Ovary (tissue), 7 donors: ENCODE measurements at regions not wholly inside any gene's neighbourhood (a gene's known extent, or its start where the extent isn't known, plus 50 kb on each side); places are given as distances from the start of the nearest gene placed in this dataset.

Source experiments
- DNase-seq, 5 donors: peaks; one replicate each; pipeline ENCODE4 v3.0.0-alpha.2; 2019 to 2020
- H3K27ac ChIP-seq, 2 donors: fragments of 200-600 bp; one replicate each; pipeline versions ENCODE4 v1.5.1 to v1.8.0; 2019 to 2022
- H3K27me3 ChIP-seq: fragments of 200-600 bp; one replicate; pipeline ENCODE4 v1.8.0; 2022
- H3K36me3 ChIP-seq: fragments of 200-600 bp; sonication (generic); one replicate; pipeline ENCODE4 v1.5.1; 2019
- H3K4me1 ChIP-seq: one replicate; pipeline ENCODE4 v1.8.1; 2013; ENCODE audit warnings: mild to moderate bottlenecking, moderate library complexity; ENCODE audit not compliant: insufficient read depth
- H3K4me3 ChIP-seq: fragments of 200-600 bp; sonication (generic); one replicate; pipeline ENCODE4 v1.5.1; 2017
- H3K9me3 ChIP-seq, 2 donors: fragments of 200-600 bp in 1 of 2; sonication (generic) in 1 of 2; one replicate each; pipeline versions ENCODE4 v1.5.1 to v1.8.1; 2013 to 2019; ENCODE audit warnings: mild to moderate bottlenecking in 1 of 2, moderate library complexity in 1 of 2
- EP300 ChIP-seq: sonication (generic); formaldehyde crosslinking; IDR thresholded peaks from one replicate; pipeline ENCODE4 v1.6.1; 2017; ENCODE audit warnings: antibody characterized with exemption
- POLR2A ChIP-seq: fragments of 450-650 bp; IDR thresholded peaks from one replicate; pipeline ENCODE4 v1.6.1; 2017; ENCODE audit warnings: antibody characterized with exemption, mild to moderate bottlenecking, moderate library complexity
- WGBS, 3 donors: extraction: QIAGEN DNeasy Blood & Tissue Kit in 1 of 3; methylation state at CpG; one replicate each; pipeline versions ENCODE4 v1.1.5 to v1.1.7; 2013 to 2017; 5-methylcytosine and 5-hydroxymethylcytosine counted together
- intact Hi-C, 4 donors: fragments of 100-400 bp; cut with DNase I; formaldehyde crosslinking; loops; one replicate each; pipeline versions ENCODE4 v1.11.0 to v1.15.1; 2022 to 2023
- TF ChIP-seq, protein P1 (sequence below), 3 donors: fragments of 450-650 bp in 2 of 3; fragments of 200-600 bp in 1 of 3; IDR thresholded peaks; one replicate each; pipeline versions ENCODE4 v1.5.1 to v1.8.0; 2016 to 2022; ENCODE audit warnings: antibody characterized with exemption in 3 of 3, mild to moderate bottlenecking in 1 of 3
- donor health status: DM: no; HTN: no; CAD: no; lungs with moderate emphysema.
- donor health status: DM: no; HTN: no; CAD: no.
- donor health status: Bipolar disorder and iron deficiency.
- donor health status: DM: no; HTN: no; CAD: no.
- donor health status: DM: yes; HTN: yes; CAD: no.

DNA sequence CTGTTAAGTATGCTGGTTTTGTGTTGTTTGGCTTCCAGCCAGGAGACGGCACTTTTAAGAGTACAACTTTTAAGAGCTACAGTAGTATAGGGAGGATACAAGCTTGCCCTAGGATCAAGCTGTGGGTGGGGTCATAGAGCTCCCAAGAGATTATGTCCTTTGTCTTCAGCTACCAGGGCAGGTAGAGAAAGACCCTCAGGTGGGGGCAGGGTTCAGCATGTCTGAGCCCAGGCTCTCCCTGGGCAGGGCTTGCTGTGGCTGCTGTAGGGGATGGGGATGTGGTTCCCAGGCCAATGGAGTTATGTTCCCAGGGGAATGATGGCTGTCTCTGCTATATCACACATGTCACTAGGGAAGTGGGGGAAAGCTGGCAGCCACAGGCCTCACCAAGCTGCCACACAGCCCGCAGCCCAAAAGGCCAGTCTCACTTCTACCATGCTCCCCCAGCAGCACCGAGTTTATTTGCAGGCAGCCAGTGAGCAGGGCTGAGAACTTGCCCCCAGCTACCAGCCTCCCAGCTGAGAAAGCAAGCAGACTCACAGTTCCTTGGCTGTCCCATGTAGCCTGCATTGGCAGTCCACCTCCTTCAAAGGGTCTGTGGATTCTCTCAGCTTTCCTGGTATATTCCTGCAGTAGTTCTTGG is 105.7 kb upstream of the ERBB4 start:
- no peaks in the 10 kb centered on the region for H3K27me3 ChIP-seq
- no peak overlapping the region for H3K4me3 ChIP-seq
- 50 to 62% (median 54%) methylated on average over 3 of the region's 3 CpGs for WGBS, 3 donors
- intact Hi-C loops = no loop called here
- no peaks in the 10 kb centered on the region for H3K4me1 ChIP-seq
- H3K36me3 ChIP-seq = no peaks in the 10 kb centered on the region
- H3K27ac ChIP-seq = no peak overlapping the region
- DNase-seq = no peak
- TF ChIP-seq, protein P1, sequence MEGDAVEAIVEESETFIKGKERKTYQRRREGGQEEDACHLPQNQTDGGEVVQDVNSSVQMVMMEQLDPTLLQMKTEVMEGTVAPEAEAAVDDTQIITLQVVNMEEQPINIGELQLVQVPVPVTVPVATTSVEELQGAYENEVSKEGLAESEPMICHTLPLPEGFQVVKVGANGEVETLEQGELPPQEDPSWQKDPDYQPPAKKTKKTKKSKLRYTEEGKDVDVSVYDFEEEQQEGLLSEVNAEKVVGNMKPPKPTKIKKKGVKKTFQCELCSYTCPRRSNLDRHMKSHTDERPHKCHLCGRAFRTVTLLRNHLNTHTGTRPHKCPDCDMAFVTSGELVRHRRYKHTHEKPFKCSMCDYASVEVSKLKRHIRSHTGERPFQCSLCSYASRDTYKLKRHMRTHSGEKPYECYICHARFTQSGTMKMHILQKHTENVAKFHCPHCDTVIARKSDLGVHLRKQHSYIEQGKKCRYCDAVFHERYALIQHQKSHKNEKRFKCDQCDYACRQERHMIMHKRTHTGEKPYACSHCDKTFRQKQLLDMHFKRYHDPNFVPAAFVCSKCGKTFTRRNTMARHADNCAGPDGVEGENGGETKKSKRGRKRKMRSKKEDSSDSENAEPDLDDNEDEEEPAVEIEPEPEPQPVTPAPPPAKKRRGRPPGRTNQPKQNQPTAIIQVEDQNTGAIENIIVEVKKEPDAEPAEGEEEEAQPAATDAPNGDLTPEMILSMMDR (IDR thresholded peaks at IDR 0.05) = no peak
- TF ChIP-seq POLR2A (no peak), EP300 (no peak)
- H3K9me3 ChIP-seq = no peaks in the 10 kb centered on the region

DNA sequence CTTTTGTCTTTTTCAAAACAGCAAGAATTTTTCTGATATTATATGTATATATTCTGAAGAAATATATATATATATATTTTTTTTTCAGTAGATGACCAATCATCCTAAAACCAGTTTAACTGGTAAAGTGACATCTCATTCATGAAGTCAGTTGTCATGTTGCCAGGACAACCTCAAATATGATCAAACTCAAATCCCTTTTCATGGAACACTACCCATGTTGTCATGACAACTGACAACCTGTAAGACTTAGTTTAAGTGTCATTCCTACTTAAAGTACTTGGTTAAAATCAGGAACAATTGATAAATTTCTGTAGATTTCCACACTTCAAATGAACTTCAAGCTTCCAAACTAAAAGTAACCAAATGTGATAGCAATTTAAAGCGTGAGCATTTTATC is 101.8 kb upstream of the ERBB4 start:
- DNase-seq = no peak
- Histone ChIP-seq H3K27ac (no peak overlapping the region), H3K4me3 (no peak overlapping the region), H3K9me3 (no peaks in the 10 kb centered on the region), H3K4me1 (no peaks in the 10 kb centered on the region), H3K27me3 (no peaks in the 10 kb centered on the region), H3K36me3 (no peaks in the 10 kb centered on the region)
- intact Hi-C loops = no loop called here
- WGBS, 3 donors = 70 to 77% (median 72%) methylated on average over 1 of the region's 1 CpG
- TF ChIP-seq EP300 = no peak
- TF ChIP-seq POLR2A = no peak
- TF ChIP-seq, protein P1 (IDR thresholded peaks at IDR 0.05) = no peak

DNA sequence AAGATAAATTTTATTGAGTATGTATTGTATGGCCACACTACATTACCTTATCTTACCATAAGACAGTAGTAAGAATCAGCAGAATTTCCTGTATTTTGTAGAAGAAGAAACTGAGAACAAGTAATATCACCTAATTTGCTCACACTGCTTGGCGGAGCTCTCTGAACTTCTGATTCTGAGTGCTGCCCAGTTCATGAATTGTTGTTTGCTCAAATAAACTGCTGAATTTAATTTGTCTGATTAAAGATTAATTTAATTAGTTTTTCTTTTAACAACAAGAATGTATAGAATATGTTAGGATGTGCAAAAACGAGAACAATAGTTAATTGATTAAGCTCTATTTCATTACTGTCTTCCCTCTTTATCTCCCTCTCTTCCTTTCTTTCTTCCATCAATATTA is 100.1 kb upstream of the ERBB4 start:
- H3K27me3 ChIP-seq = no peaks in the 10 kb centered on the region
- H3K4me3 ChIP-seq = no peak overlapping the region
- DNase-seq = no peak
- no peaks in the 10 kb centered on the region for H3K36me3 ChIP-seq
- intact Hi-C loops = no loop called here
- H3K27ac ChIP-seq = no peak overlapping the region
- no peaks in the 10 kb centered on the region for H3K9me3 ChIP-seq
- 72 to 85% (median 75%) methylated on average over 2 of the region's 2 CpGs for WGBS, 3 donors
- TF ChIP-seq POLR2A = no peak
- TF ChIP-seq, protein P1 (IDR thresholded peaks at IDR 0.05) = no peak
- TF ChIP-seq EP300 = no peak
- H3K4me1 ChIP-seq = no peaks in the 10 kb centered on the region

DNA sequence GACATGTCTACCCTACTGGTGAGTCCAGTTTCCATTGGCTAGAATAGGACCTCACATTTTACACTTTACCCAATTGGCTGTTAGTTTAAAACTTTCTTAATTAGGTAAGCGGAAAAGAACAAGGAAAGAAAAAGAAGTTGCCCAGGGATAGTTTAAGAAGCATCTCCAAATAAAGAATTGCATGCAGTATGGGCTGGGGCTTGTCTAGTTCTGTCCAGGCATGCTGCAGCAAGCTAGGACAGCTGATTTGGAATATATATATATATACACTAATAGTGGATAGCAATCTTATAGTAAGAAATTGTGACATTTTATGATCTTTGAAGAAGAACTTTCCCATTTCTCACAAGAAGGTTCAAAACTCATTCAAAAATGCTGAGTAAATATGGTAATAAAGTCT is 90.0 kb upstream of the ERBB4 start:
- Histone ChIP-seq H3K36me3 (no peaks in the 10 kb centered on the region), H3K9me3 (no peaks in the 10 kb centered on the region), H3K27me3 (no peaks in the 10 kb centered on the region), H3K4me3 (no peak overlapping the region), H3K4me1 (no peaks in the 10 kb centered on the region), H3K27ac (no peak overlapping the region)
- TF ChIP-seq, protein P1 (IDR thresholded peaks at IDR 0.05) = no peak
- TF ChIP-seq EP300 (no peak), POLR2A (no peak)
- DNase-seq = no peak
- intact Hi-C loops = no loop called here
- WGBS, 3 donors = 80 to 84% (median 84%) methylated on average over 1 of the region's 1 CpG
